ENCODE measurements at regions not wholly inside any gene's neighbourhood (a gene's known extent, or its start where the extent isn't known, plus 50 kb on each side); places are given as distances from the start of the nearest gene placed in this dataset.

DNA sequence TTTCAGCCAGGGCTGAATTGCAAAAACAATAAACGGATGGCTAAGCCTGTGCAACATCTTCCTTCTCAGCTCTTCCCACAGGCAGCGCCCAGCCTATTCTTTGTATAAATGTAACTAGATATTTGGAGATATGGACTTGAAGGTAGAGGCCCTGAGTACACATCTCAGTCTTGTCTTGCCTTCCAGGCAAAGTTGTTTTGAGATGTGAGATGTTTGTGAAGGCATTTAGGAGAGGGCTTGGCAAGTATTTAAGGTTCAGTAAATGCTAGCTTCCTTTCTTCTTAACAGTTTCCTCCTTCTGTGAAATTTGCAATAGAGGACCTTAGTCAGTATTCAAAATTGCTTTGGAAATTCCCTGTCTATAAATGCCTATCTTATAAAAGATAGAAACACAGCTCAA is 228.8 kb downstream of the NR2F1-AS1 start:
- Histone ChIP-seq H3F3A (replicated peaks; ENCODE audit: low read depth) (no peaks in the 10 kb centered on the region), H3K27me3 (ENCODE audit: insufficient read depth) (no peaks in the 10 kb centered on the region), H3K36me3 (ENCODE audit: insufficient read depth) (no peaks in the 10 kb centered on the region), H4K20me1 (replicated peaks; ENCODE audit: insufficient read depth) (no peaks in the 10 kb centered on the region), H3K4me2 (no peak overlapping the region), H3K27ac (ENCODE audit: low read depth) (no peak overlapping the region), H3K4me1 (ENCODE audit: insufficient read depth) (no peaks in the 10 kb centered on the region), H2AFZ (no peak overlapping the region), H3K79me2 (replicated peaks; ENCODE audit: insufficient read depth) (no peaks in the 10 kb centered on the region), H3K4me3 (no peak overlapping the region), H3K9me2 (ENCODE audit: insufficient read depth) (no peaks in the 10 kb centered on the region)
- TF ChIP-seq, protein P1, sequence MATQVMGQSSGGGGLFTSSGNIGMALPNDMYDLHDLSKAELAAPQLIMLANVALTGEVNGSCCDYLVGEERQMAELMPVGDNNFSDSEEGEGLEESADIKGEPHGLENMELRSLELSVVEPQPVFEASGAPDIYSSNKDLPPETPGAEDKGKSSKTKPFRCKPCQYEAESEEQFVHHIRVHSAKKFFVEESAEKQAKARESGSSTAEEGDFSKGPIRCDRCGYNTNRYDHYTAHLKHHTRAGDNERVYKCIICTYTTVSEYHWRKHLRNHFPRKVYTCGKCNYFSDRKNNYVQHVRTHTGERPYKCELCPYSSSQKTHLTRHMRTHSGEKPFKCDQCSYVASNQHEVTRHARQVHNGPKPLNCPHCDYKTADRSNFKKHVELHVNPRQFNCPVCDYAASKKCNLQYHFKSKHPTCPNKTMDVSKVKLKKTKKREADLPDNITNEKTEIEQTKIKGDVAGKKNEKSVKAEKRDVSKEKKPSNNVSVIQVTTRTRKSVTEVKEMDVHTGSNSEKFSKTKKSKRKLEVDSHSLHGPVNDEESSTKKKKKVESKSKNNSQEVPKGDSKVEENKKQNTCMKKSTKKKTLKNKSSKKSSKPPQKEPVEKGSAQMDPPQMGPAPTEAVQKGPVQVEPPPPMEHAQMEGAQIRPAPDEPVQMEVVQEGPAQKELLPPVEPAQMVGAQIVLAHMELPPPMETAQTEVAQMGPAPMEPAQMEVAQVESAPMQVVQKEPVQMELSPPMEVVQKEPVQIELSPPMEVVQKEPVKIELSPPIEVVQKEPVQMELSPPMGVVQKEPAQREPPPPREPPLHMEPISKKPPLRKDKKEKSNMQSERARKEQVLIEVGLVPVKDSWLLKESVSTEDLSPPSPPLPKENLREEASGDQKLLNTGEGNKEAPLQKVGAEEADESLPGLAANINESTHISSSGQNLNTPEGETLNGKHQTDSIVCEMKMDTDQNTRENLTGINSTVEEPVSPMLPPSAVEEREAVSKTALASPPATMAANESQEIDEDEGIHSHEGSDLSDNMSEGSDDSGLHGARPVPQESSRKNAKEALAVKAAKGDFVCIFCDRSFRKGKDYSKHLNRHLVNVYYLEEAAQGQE (IDR thresholded peaks at IDR 0.05; ENCODE audit: unreplicated experiment): no peak
- TF ChIP-seq EZH2 (IDR thresholded peaks at IDR 0.05; ENCODE audit: low read depth, unreplicated experiment) (no peak), POLR2AphosphoS5 (IDR thresholded peaks at IDR 0.05; ENCODE audit: low read depth) (no peak), JUNB (IDR thresholded peaks at IDR 0.05; ENCODE audit: unreplicated experiment) (no peak), ZNF331 (CRISPR knock-in tag; IDR thresholded peaks at IDR 0.05; ENCODE audit: low read depth) (no peak), CREB1 (CRISPR knock-in tag; IDR thresholded peaks at IDR 0.05; ENCODE audit: low read depth) (no peak), NANOG (IDR thresholded peaks at IDR 0.05; ENCODE audit: borderline replicate concordance) (no peak), EZH2phosphoT487 (IDR thresholded peaks at IDR 0.05; ENCODE audit: unreplicated experiment) (no peak), ZNF114 (CRISPR knock-in tag; IDR thresholded peaks at IDR 0.05) (no peak), STAT1 (IDR thresholded peaks at IDR 0.05; ENCODE audit: unreplicated experiment) (no peak)
- TF ChIP-seq, protein P2, sequence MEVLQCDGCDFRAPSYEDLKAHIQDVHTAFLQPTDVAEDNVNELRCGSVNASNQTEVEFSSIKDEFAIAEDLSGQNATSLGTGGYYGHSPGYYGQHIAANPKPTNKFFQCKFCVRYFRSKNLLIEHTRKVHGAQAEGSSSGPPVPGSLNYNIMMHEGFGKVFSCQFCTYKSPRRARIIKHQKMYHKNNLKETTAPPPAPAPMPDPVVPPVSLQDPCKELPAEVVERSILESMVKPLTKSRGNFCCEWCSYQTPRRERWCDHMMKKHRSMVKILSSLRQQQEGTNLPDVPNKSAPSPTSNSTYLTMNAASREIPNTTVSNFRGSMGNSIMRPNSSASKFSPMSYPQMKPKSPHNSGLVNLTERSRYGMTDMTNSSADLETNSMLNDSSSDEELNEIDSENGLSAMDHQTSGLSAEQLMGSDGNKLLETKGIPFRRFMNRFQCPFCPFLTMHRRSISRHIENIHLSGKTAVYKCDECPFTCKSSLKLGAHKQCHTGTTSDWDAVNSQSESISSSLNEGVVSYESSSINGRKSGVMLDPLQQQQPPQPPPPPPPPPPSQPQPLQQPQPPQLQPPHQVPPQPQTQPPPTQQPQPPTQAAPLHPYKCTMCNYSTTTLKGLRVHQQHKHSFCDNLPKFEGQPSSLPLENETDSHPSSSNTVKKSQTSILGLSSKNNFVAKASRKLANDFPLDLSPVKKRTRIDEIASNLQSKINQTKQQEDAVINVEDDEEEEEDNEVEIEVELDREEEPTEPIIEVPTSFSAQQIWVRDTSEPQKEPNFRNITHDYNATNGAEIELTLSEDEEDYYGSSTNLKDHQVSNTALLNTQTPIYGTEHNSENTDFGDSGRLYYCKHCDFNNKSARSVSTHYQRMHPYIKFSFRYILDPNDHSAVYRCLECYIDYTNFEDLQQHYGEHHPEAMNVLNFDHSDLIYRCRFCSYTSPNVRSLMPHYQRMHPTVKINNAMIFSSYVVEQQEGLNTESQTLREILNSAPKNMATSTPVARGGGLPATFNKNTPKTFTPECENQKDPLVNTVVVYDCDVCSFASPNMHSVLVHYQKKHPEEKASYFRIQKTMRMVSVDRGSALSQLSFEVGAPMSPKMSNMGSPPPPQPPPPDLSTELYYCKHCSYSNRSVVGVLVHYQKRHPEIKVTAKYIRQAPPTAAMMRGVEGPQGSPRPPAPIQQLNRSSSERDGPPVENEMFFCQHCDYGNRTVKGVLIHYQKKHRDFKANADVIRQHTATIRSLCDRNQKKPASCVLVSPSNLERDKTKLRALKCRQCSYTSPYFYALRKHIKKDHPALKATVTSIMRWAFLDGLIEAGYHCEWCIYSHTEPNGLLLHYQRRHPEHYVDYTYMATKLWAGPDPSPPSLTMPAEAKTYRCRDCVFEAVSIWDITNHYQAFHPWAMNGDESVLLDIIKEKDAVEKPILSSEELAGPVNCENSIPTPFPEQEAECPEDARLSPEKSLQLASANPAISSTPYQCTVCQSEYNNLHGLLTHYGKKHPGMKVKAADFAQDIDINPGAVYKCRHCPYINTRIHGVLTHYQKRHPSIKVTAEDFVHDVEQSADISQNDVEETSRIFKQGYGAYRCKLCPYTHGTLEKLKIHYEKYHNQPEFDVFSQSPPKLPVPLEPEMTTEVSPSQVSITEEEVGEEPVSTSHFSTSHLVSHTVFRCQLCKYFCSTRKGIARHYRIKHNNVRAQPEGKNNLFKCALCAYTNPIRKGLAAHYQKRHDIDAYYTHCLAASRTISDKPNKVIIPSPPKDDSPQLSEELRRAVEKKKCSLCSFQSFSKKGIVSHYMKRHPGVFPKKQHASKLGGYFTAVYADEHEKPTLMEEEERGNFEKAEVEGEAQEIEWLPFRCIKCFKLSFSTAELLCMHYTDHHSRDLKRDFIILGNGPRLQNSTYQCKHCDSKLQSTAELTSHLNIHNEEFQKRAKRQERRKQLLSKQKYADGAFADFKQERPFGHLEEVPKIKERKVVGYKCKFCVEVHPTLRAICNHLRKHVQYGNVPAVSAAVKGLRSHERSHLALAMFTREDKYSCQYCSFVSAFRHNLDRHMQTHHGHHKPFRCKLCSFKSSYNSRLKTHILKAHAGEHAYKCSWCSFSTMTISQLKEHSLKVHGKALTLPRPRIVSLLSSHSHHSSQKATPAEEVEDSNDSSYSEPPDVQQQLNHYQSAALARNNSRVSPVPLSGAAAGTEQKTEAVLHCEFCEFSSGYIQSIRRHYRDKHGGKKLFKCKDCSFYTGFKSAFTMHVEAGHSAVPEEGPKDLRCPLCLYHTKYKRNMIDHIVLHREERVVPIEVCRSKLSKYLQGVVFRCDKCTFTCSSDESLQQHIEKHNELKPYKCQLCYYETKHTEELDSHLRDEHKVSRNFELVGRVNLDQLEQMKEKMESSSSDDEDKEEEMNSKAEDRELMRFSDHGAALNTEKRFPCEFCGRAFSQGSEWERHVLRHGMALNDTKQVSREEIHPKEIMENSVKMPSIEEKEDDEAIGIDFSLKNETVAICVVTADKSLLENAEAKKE (CRISPR knock-in tag; IDR thresholded peaks at IDR 0.05): no peak
- TF ChIP-seq, protein P3, sequence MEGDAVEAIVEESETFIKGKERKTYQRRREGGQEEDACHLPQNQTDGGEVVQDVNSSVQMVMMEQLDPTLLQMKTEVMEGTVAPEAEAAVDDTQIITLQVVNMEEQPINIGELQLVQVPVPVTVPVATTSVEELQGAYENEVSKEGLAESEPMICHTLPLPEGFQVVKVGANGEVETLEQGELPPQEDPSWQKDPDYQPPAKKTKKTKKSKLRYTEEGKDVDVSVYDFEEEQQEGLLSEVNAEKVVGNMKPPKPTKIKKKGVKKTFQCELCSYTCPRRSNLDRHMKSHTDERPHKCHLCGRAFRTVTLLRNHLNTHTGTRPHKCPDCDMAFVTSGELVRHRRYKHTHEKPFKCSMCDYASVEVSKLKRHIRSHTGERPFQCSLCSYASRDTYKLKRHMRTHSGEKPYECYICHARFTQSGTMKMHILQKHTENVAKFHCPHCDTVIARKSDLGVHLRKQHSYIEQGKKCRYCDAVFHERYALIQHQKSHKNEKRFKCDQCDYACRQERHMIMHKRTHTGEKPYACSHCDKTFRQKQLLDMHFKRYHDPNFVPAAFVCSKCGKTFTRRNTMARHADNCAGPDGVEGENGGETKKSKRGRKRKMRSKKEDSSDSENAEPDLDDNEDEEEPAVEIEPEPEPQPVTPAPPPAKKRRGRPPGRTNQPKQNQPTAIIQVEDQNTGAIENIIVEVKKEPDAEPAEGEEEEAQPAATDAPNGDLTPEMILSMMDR (conservative IDR thresholded peaks at IDR 0.05; ENCODE audit: low read depth in 2 of 2): no peak
- TF ChIP-seq, protein P4, sequence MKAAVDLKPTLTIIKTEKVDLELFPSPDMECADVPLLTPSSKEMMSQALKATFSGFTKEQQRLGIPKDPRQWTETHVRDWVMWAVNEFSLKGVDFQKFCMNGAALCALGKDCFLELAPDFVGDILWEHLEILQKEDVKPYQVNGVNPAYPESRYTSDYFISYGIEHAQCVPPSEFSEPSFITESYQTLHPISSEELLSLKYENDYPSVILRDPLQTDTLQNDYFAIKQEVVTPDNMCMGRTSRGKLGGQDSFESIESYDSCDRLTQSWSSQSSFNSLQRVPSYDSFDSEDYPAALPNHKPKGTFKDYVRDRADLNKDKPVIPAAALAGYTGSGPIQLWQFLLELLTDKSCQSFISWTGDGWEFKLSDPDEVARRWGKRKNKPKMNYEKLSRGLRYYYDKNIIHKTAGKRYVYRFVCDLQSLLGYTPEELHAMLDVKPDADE (IDR thresholded peaks at IDR 0.05): no peak
- ATAC-seq (no peak), DNase-seq (ENCODE audit: low spot score) (no peak)
- Mint-ChIP-seq H3K4me3 (no peak overlapping the region), H3K9me3 (no peaks in the 10 kb centered on the region), H3K27me3 (ENCODE audit: insufficient read depth, low read depth, poor library complexity) (no peaks in the 10 kb centered on the region), H3K4me1 (no peaks in the 10 kb centered on the region), H3K36me3 (ENCODE audit: low read depth) (no peaks in the 10 kb centered on the region), H3K27ac (no peak overlapping the region)

Data from GM23338 (cell line).